Mesothelial cell of epicardium (in vitro differentiated cells): ENCODE measurements at regions not wholly inside any gene's neighbourhood (a gene's known extent, or its start where the extent isn't known, plus 50 kb on each side); places are given as distances from the start of the nearest gene placed in this dataset.

ENCODE experiments used
- DNase-seq, 2 experiments: peaks; one replicate each; pipeline ENCODE4 v3.0.0; 2021; ENCODE audit warnings: low spot score in 2 of 2; ENCODE audit not compliant: unreplicated experiment in 2 of 2
- H3K27ac Mint-ChIP-seq: 2 replicates; pipeline ENCODE4 v1.8.0; 2021; ENCODE audit warnings: mixed read lengths
- H3K27me3 Mint-ChIP-seq: 2 replicates; pipeline ENCODE4 v1.8.0; 2021; ENCODE audit warnings: low read depth, mixed read lengths
- H3K36me3 Mint-ChIP-seq: 2 replicates; pipeline ENCODE4 v1.8.0; 2021; ENCODE audit warnings: mixed read lengths
- H3K4me1 Mint-ChIP-seq: 2 replicates; pipeline ENCODE4 v1.8.0; 2021; ENCODE audit warnings: mixed read lengths
- H3K4me3 Mint-ChIP-seq: 2 replicates; pipeline ENCODE4 v1.8.0; 2021; ENCODE audit warnings: mild to moderate bottlenecking, moderate library complexity, mixed read lengths
- H3K9me3 Mint-ChIP-seq: 2 replicates; pipeline ENCODE4 v1.8.0; 2021; ENCODE audit warnings: mixed read lengths
- CTCF ChIP-seq: fragments of 200-600 bp; sonication (generic); IDR thresholded peaks from one replicate; pipeline ENCODE4 v1.5.0; 2021; ENCODE audit warnings: antibody characterized with exemption; ENCODE audit not compliant: unreplicated experiment

- Mint-ChIP-seq H3K36me3 (no peaks in the 10 kb centered on the region), H3K9me3 (no peaks in the 10 kb centered on the region), H3K27ac (no peak overlapping the region), H3K4me3 (no peak overlapping the region), H3K4me1 (peaks cover 2% of the 10 kb centered on the region), H3K27me3 (peaks cover 51% of the 10 kb centered on the region)
- no peak for TF ChIP-seq CTCF
- no peak for DNase-seq
Measured at GRCh38 chr16:9327253-9327652, 235.8 kb downstream of the HAPSTR1 start.

- H3K4me3 Mint-ChIP-seq, result no peak overlapping the region
- no peak for TF ChIP-seq CTCF
- H3K9me3 Mint-ChIP-seq, result no peaks in the 10 kb centered on the region
- no peak overlapping the region for H3K27ac Mint-ChIP-seq
- no peaks in the 10 kb centered on the region for H3K4me1 Mint-ChIP-seq
- DNase-seq, result no peak
- peaks cover 51% of the 10 kb centered on the region for H3K27me3 Mint-ChIP-seq
- no peaks in the 10 kb centered on the region for H3K36me3 Mint-ChIP-seq
Measured at GRCh38 chr16:9328411-9328810, 237.0 kb downstream of the HAPSTR1 start.

DNA sequence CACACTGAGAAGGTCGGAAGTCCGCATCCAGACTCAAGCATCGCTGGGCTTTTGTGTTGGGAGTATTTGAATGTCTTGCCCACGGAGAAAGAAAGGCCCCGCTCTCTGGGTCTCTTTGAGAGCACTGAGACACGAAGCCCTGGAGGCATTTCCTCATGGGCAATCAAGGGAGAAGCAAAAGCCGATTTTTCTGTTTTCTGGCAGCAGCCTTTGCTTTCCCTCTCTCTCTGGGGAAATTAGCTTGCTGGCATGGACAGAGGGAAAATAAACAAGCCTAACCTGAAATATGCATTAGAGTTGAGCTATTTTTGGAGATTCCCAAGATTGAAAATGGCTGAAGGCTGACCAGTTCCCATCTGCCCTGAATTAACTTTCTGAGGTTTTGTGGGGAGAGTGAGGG lies 238.7 kb downstream of the HAPSTR1 start:
- Mint-ChIP-seq H3K27ac (no peak overlapping the region), H3K36me3 (no peaks in the 10 kb centered on the region), H3K4me1 (no peaks in the 10 kb centered on the region), H3K4me3 (no peak overlapping the region), H3K27me3 (peaks cover 46% of the 10 kb centered on the region), H3K9me3 (no peaks in the 10 kb centered on the region)
- TF ChIP-seq CTCF, result no peak
- DNase-seq, result no peak

DNA sequence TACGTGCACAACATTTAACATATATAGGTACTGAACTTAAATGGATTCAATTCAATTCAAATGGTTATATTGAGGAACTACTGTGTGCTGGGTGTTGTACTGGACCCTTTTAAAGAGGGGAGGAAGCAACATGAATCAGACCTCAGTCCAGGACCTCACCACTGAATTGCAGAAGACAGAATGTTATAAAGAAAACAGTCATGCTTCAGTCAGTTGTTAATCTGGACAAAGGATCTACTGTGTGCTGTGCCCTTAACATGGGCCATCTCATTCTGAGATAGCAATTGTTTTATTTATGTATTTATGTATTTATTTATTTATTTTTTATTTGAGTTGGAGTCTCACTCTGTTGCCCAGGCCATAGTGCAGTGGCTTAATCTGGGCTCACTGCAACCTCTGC lies 240.1 kb downstream of the HAPSTR1 start:
- no peak for TF ChIP-seq CTCF
- DNase-seq, result no peak
- H3K9me3 Mint-ChIP-seq, result no peaks in the 10 kb centered on the region
- peaks cover 36% of the 10 kb centered on the region for H3K27me3 Mint-ChIP-seq
- H3K4me3 Mint-ChIP-seq, result no peak overlapping the region
- H3K27ac Mint-ChIP-seq, result no peak overlapping the region
- no peaks in the 10 kb centered on the region for H3K4me1 Mint-ChIP-seq
- H3K36me3 Mint-ChIP-seq, result no peaks in the 10 kb centered on the region

DNA sequence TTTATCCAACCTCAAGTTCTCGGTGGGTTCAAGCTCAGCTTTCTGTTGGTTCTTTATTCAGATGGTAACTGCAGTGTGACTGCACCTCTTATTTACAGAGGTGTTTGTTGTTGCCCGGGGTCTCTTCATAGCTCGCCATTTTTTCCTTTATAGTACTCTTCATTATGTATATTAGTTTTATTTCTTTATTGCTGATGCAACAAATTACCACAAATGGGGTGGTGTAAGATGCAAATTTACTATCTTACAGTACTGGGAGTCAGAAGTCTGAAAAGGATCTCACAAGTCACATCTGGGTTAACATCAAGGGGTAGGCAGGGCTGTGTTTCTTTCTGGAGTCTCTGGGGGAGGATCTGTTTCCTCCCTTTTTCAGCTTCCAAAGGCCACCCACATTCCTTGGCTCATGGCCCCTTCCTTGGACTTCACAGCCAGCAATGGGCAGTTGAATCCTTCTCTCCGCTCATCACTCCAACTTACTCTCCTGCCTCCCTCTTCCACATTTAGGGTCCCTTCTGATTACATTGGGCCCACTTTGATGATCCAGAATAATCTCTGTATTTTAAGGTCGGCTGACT lies 241.2 kb downstream of the HAPSTR1 start:
- Mint-ChIP-seq H3K4me3 (no peak overlapping the region), H3K36me3 (no peaks in the 10 kb centered on the region), H3K27ac (no peak overlapping the region), H3K27me3 (peaks cover 26% of the 10 kb centered on the region), H3K4me1 (no peaks in the 10 kb centered on the region), H3K9me3 (no peaks in the 10 kb centered on the region)
- DNase-seq, result no peak
- TF ChIP-seq CTCF, result no peak

DNA sequence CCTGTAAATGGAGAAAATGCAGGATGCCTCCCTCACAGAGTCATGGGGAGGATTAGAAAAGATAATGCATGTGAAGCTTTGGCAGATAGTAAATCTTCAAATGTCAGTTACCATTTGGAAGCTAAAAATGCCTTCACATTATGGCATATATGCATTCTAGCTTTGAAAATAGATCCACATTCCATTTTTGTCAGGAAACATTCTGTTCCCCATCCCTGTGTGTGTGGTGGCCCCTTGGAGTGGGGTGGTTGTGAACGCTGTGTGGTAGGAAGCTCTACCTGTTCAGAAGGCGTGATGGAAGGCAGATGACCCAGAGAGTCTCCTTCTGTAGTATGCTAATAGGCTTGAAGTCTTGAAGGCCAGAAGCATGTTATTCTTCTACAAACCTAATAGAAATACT lies 242.0 kb downstream of the HAPSTR1 start:
- no peak for DNase-seq
- Mint-ChIP-seq H3K9me3 (no peaks in the 10 kb centered on the region), H3K36me3 (no peaks in the 10 kb centered on the region), H3K4me1 (no peaks in the 10 kb centered on the region), H3K4me3 (no peak overlapping the region), H3K27ac (no peak overlapping the region), H3K27me3 (peaks cover 19% of the 10 kb centered on the region)
- no peak for TF ChIP-seq CTCF
